Limb (tissue), 2 donors: ENCODE measurements at regions not wholly inside any gene's neighbourhood (a gene's known extent, or its start where the extent isn't known, plus 50 kb on each side); places are given as distances from the start of the nearest gene placed in this dataset.

Experiments used
- DNase-seq, 2 donors: peaks; one replicate each; pipeline ENCODE4 v3.0.0-alpha.2; 2016; ENCODE audit errors: extremely low spot score in 2 of 2

DNA sequence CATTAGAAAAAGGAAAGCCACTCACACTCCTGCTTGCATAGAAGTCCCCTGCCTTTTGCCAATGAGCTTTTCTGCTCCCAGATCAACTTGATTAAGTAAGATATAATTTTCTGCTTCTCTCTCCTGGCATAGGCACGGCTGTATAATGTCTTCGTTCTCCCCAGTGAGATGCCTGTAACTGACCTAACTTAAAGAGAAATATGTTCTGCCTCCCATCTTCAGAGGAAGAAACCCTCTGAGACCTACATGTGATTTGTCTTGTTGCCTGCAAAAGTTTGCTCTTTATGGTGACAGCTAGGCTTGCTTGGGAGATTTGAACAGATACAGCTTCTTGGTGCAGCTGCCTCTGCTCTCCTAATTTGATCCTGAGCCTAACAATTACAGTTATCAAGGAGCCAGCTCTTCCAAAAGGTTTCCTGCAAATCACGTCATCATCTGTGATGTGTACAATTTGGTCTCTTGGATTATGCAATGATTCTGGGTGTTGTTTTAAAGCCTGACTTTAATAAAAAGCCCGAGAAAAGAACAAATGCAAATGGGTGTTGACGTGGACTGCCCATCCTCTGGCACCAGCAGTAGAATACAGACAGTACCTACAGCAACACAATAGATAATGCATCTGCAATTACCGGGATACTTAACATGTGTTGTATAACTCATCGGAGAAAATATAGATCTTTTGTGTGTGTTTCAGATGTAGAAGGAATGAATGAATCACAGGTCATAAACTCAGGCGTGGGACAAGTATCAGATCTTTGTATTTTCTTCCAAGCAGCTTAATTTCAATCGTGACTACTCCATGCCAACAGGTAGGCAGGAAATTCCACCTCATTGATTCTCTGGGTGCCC lies 76.2 kb upstream of the KAZN start:
- DNase-seq = no peak

GRCh38 chr1:14522926-14523241 lies 75.6 kb upstream of the KAZN start:
- DNase-seq = no peak

- DNase-seq = no peak
These were observed 73.5 kb upstream of the KAZN start for GRCh38 chr1:14524826-14525636.

- no peak for DNase-seq
These were observed 69.0 kb upstream of the KAZN start for GRCh38 chr1:14529475-14529874.

- no peak for DNase-seq
These were observed 67.0 kb upstream of the KAZN start for GRCh38 chr1:14531519-14531918.

DNA sequence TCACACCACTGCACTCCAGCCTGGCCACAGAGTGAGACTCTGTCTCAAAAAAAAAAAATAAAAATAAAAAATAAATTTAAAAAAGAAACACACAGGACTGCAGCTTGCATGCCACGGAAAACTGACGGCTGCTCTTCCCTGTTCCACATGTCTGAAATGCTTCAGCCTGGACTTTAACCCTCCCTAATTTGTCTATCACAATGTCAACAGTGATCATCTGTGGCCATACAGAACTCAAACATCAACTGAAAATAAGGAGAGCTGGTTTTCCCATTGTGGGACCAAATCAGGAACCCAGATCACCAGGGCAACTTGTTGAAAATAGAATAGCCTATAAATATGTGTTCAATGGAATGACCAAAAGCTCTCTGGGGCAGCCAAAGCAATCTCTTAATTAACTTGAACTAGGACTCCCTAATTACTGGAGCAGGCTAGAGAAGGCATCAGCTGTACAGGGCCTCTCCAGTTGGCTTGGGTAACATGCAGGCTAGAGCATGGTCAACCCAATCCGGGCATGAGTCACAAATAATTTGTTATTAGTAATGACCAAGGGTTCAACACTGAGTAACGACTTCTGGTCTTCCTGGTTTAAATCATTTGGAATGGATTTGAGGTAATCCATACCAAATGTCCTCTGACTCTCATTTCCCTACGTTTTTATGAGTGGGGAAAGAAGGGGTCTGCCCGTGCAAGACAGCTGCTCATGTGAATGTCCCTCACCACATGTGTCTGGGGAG lies 62.7 kb upstream of the KAZN start:
- DNase-seq = no peak

GRCh38 chr1:14538335-14538734 lies 60.1 kb upstream of the KAZN start:
- no peak for DNase-seq

DNA sequence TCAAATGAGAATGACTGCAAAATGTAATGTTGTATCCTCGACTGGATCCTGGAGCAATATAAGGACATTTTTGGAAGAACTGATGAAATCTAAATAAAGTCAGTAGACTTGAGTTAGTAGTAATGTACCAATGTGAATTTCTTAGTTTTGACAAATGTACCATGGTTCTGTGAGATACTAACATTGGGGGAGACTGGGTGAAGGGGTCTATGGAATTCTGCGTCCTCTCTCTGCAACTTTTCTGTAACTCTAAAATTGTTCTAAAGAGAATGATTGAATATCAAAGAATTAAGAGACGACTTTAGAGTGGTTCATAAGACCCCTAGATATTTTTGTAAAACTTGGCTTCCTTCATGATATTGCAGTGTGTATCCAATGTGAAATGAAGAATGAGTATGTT lies 59.2 kb upstream of the KAZN start:
- DNase-seq = no peak

DNA sequence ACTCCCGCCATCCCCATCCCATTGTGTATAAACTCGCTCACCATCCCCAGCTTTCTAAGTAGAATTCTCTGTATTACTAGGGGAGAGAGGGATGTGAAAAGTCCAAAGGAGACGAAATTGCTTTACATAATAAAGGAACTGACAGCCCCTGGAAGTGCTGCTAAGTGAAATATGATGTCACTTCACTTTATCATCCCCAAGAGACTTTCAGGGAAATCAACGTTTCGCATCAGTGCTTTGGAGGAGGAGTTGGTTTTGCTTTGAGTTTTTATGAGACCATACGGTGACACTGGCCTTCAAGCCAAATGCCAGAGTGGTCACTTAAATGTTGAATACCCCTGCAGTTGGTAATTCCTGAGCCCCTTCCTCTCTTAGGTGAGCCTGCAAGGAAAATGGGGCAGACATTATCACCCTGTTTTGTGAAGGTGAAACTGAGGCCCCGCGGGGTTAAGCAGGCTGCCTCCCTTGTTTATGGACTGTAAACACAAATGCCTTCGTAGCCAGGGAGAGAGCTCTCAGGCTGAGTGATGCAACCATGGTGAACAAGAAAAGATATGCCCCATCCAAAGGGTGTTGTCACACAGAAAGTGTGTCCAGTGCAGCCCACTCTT lies 58.4 kb upstream of the KAZN start:
- DNase-seq = no peak

GRCh38 chr1:14541348-14541747 lies 57.1 kb upstream of the KAZN start:
- DNase-seq = no peak

DNA sequence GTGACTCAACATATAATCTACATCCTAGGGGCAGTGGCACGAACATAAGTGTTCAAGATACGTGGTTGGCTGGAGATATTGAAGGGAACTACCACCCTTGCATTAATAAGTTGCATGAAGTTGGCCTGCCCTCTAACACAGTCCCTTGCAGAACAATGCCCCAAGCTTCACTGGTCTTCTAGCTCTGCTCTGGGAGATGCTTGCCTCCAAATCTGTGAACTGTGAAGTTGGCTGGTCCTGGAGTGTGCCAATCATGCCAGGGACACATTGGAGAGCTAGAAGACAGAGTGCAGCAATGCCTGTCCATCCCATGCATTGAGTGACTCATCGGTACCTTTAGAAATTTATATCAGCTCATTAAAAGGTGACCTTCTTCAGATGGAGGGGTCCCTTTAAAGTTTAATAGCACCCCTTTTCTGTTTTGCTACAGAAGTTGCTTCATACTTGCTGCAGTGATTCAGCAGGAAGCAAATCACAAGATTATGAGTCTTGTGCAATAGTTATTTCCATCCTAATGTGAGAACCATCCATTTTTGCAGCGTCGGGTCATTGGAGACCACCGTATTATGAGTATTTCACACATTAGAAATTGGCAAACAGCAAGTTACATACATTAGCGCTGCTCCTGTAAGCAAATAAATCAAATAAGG lies 55.2 kb upstream of the KAZN start:
- DNase-seq = no peak

DNA sequence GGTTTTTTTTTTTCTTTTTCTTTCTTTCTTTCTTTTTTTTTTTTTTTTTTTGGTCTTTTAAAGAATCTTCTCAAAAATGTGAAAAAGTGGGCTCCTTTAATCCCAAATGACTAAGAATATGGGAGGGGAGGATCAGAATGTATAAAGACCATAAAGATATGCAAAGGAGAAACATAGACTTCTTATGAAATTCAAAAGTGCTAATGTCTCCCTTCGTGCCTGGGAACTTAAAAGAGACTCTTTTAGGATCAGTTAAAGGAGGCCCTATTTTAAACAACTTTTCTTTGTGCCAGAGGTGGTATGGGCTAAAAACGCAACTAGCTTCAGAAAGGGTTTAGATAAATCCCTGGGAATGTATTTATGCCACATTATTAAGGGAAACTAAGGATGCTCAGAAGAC lies 54.2 kb upstream of the KAZN start:
- no peak for DNase-seq

GRCh38 chr1:14545422-14546025 lies 53.0 kb upstream of the KAZN start:
- no peak for DNase-seq

GRCh38 chr1:14546416-14546815 lies 52.1 kb upstream of the KAZN start:
- DNase-seq = no peak
